ENCODE measurements at regions not wholly inside any gene's neighbourhood (a gene's known extent, or its start where the extent isn't known, plus 50 kb on each side); places are given as distances from the start of the nearest gene placed in this dataset.

DNA sequence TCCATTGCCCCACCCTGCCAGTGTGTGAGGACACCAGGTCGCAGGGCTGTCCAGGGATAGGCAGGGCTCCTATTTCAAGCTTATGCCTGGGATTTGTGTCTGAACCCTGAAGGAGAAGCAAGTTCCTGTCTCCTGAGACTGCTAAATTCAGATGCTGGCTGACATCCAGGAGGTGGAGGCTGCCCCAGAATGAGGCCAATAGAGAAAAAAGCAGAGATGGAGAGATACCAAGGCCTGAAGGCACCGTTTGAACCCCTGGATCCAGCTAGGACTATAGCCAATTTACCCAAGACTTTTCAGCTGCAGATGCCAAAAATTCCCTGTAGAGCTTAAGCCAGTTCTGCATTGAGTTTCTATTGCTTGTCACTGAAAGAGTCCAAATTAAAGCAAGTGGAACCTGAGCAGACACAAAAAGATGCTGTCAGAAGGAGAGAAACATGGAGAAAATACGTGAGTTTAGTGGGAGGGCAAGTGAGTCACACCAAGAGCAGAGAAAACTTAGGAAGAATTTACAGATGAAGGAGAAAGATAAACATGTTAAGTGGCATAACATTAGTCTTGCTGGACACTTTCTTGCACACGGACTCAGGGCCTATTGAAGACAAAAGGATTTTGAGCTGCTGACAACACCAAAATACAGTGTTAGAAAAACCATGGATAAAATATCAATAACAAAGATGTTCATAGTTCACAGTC is 148.6 kb downstream of the CNTN3 start:
- no peak for TF ChIP-seq EZH2 (IDR thresholded peaks at IDR 0.05; ENCODE audit: insufficient read depth, poor library complexity, severe bottlenecking)
- TF ChIP-seq EZH2phosphoT487 (IDR thresholded peaks at IDR 0.05; ENCODE audit: insufficient read depth, low read depth), result no peak

Measured in GM23248 (cell line).